ENCODE measurements at regions not wholly inside any gene's neighbourhood (a gene's known extent, or its start where the extent isn't known, plus 50 kb on each side); places are given as distances from the start of the nearest gene placed in this dataset.
"Not testable (repeated sequence)": the region's sequence is repeated elsewhere in the genome, so short reads cannot be mapped to it uniquely, and the experiment has no call there.

GRCh38 chr9:41272879-41273548 is 83.9 kb upstream of the ZNG1F start:
- not testable (repeated sequence) for DNase-seq

- DNase-seq = not testable (repeated sequence)
Observed at GRCh38 chr9:41270992-41271391, 81.9 kb upstream of the ZNG1F start.

- DNase-seq = not testable (repeated sequence)
Observed at GRCh38 chr9:41269471-41269870, 80.4 kb upstream of the ZNG1F start.

- not testable (repeated sequence) for DNase-seq
Observed at GRCh38 chr9:41269054-41269453, 79.9 kb upstream of the ZNG1F start.

- DNase-seq = not testable (repeated sequence)
Observed at GRCh38 chr9:41266602-41267001, 77.5 kb upstream of the ZNG1F start.

GRCh38 chr9:41266000-41266399 is 76.9 kb upstream of the ZNG1F start:
- DNase-seq = not testable (repeated sequence)

- not testable (repeated sequence) for DNase-seq
Observed at GRCh38 chr9:41251973-41252372, 62.9 kb upstream of the ZNG1F start.

- DNase-seq = not testable (repeated sequence)
Observed at GRCh38 chr9:41251101-41251500, 62.0 kb upstream of the ZNG1F start.

GRCh38 chr9:41246702-41247101 is 57.6 kb upstream of the ZNG1F start:
- DNase-seq = not testable (repeated sequence)
